A549 (cell line): ENCODE measurements at regions not wholly inside any gene's neighbourhood (a gene's known extent, or its start where the extent isn't known, plus 50 kb on each side); places are given as distances from the start of the nearest gene placed in this dataset.

Experiments used
- ATAC-seq, 2 experiments: fragments of 200-7000 bp in 1 of 2; fragments of >200 bp in 1 of 2; cut with Nextera tagmentation in 1 of 2; cut with Tn5 transposase in 1 of 2; 3 replicates each; pipeline versions ENCODE4 v1.8.0 to v1.9.1; 2018 to 2020; ENCODE audit warnings: mild to moderate bottlenecking in 1 of 2, moderate library complexity in 1 of 2
- CTCF ChIA-PET: fragments of 300-600 bp; sonication (Branson Sonifier 250); formaldehyde crosslinking; extraction: SDS; loops from one replicate; lab custom pipeline; 2021; ENCODE audit warnings: antibody characterized with exemption, inconsistent platforms; lab: Yijun Ruan, JAX
- POLR2A ChIA-PET: fragments of 350-600 bp; formaldehyde crosslinking; extraction: SDS; loops from one replicate; lab custom pipeline; 2021; ENCODE audit warnings: antibody characterized with exemption, inconsistent platforms; lab: Yijun Ruan, JAX
- DNase-seq, 2 experiments: peaks; one replicate each; pipeline versions ENCODE4 v3.0.0 to v3.0.0-alpha.2; 2011 to 2016; ENCODE audit warnings: low read depth in 1 of 2, low spot score in 1 of 2
- FAIRE-seq: peaks from 2 replicates; lab custom pipeline; 2011; peaks lifted over from hg19 to GRCh38; lab: Jason Lieb, UNC
- H3K27ac ChIP-seq, 2 experiments: fragments of >200 bp; sonication (Bioruptor Twin); formaldehyde crosslinking; 3 replicates each; pipeline ENCODE4 v1.5.1; 2016 to 2017
- H3K4me1 ChIP-seq: fragments of >200 bp; sonication (Bioruptor Twin); formaldehyde crosslinking; 3 replicates; pipeline ENCODE4 v1.6.1; 2016
- H3K4me2 ChIP-seq: fragments of >200 bp; sonication (Bioruptor Twin); formaldehyde crosslinking; 3 replicates; pipeline ENCODE4 v1.6.1; 2016
- H3K4me3 ChIP-seq: fragments of >200 bp; sonication (Bioruptor Twin); formaldehyde crosslinking; 3 replicates; pipeline ENCODE4 v1.5.1; 2016
- H3K9me3 ChIP-seq: fragments of >200 bp; sonication (Bioruptor Twin); formaldehyde crosslinking; 3 replicates; pipeline ENCODE4 v1.6.1; 2016
- BHLHE40 ChIP-seq: IDR thresholded peaks from 2 replicates; pipeline ENCODE4 v1.6.1; 2012; ENCODE audit warnings: low read depth, low read length, inconsistent platforms
- CBX8 ChIP-seq: fragments of 200-600 bp; sonication (generic); IDR thresholded peaks from 2 replicates; pipeline ENCODE4 v1.6.1; 2016
- CHD4 ChIP-seq: fragments of 200-600 bp; sonication (generic); IDR thresholded peaks from 2 replicates; pipeline ENCODE4 v1.6.1; 2016; ENCODE audit warnings: antibody characterized with exemption, mild to moderate bottlenecking, borderline replicate concordance
- EHF ChIP-seq: fragments of 250-450 bp; sonication (Bioruptor Pico); IDR thresholded peaks from 2 replicates; pipeline ENCODE4 v1.5.0; 2020; ENCODE audit warnings: mild to moderate bottlenecking
- EP300 ChIP-seq, 2 experiments: fragments of >200 bp; sonication (Bioruptor Twin); formaldehyde crosslinking; IDR thresholded peaks; 2 replicates in 1 of 2; 3 replicates in 1 of 2; pipeline ENCODE4 v1.6.1; 2016 to 2017
- ESRRA ChIP-seq: fragments of 150-350 bp; IDR thresholded peaks from 2 replicates; pipeline ENCODE4 v1.6.1; 2014; ENCODE audit warnings: mild to moderate bottlenecking, low read length, borderline replicate concordance
- GATA3 ChIP-seq: IDR thresholded peaks from 2 replicates; pipeline ENCODE4 v1.6.1; 2012; ENCODE audit warnings: borderline replicate concordance
- HDAC2 ChIP-seq: fragments of 200-600 bp; sonication (generic); IDR thresholded peaks from 2 replicates; pipeline ENCODE4 v1.6.1; 2016
- HEYL ChIP-seq: fragments of 250-450 bp; sonication (Bioruptor Pico); IDR thresholded peaks from 2 replicates; pipeline ENCODE4 v1.8.0; 2021; ENCODE audit warnings: mild to moderate bottlenecking, moderate library complexity
- HOXB5 ChIP-seq: fragments of 250-450 bp; sonication (Bioruptor Pico); IDR thresholded peaks from 2 replicates; pipeline ENCODE4 v1.5.0; 2020; ENCODE audit warnings: mild to moderate bottlenecking, moderate library complexity
- KDM1A ChIP-seq: fragments of 200-600 bp; sonication (generic); IDR thresholded peaks from 2 replicates; pipeline ENCODE4 v1.6.1; 2016; ENCODE audit warnings: low read depth, mild to moderate bottlenecking
- NFE2L2 ChIP-seq: fragments of 150-350 bp; conservative IDR thresholded peaks from 2 replicates; pipeline ENCODE4 v1.6.1; 2014; ENCODE audit warnings: low read length
- NR3C1 ChIP-seq: fragments of >200 bp; sonication (Bioruptor Twin); formaldehyde crosslinking; IDR thresholded peaks from 3 replicates; pipeline ENCODE4 v1.6.1; 2017
- RAD21 ChIP-seq, 2 experiments: fragments of >200 bp in 1 of 2; sonication (Bioruptor Twin) in 1 of 2; formaldehyde crosslinking in 1 of 2; IDR thresholded peaks in 1 of 2; conservative IDR thresholded peaks in 1 of 2; 2 replicates in 1 of 2; 3 replicates in 1 of 2; pipeline ENCODE4 v1.6.1; 2012 to 2018; ENCODE audit warnings: inconsistent platforms in 1 of 2
- SMC3 ChIP-seq: fragments of >200 bp; sonication (Bioruptor Twin); formaldehyde crosslinking; IDR thresholded peaks from 3 replicates; pipeline ENCODE4 v1.6.1; 2018; ENCODE audit warnings: inconsistent platforms
- SREBF2 ChIP-seq: fragments of 450-650 bp; IDR thresholded peaks from 2 replicates; pipeline ENCODE4 v1.6.1; 2014; ENCODE audit warnings: mild to moderate bottlenecking, moderate library complexity
- TP53 ChIP-seq: fragments of 250-450 bp; sonication (Bioruptor Pico); IDR thresholded peaks from 2 replicates; pipeline ENCODE4 v1.5.0; 2021; ENCODE audit warnings: mild to moderate bottlenecking, moderate library complexity
- ZC3H11A ChIP-seq: fragments of 450-650 bp; IDR thresholded peaks from 2 replicates; pipeline ENCODE4 v1.6.1; 2014; ENCODE audit warnings: antibody characterized with exemption, mild to moderate bottlenecking
- ZSCAN20 ChIP-seq: fragments of 250-450 bp; sonication (Bioruptor Pico); IDR thresholded peaks from 2 replicates; pipeline ENCODE4 v1.8.0; 2022; ENCODE audit warnings: mild to moderate bottlenecking, moderate library complexity
- whole genome bisulfite sequencing: methylation state at CpG from one replicate; pipeline ENCODE4 v1.1.6; 2017; ENCODE audit errors: missing lambda C conversion rate; 5-methylcytosine and 5-hydroxymethylcytosine counted together
- TF ChIP-seq, protein P1 (sequence below): fragments of 250-450 bp; sonication (Bioruptor Pico); IDR thresholded peaks from 2 replicates; pipeline ENCODE4 v1.5.0; 2021; ENCODE audit warnings: mild to moderate bottlenecking, moderate library complexity, borderline replicate concordance
- TF ChIP-seq, protein P2 (sequence below): IDR thresholded peaks from 2 replicates; pipeline ENCODE4 v1.6.1; 2012; ENCODE audit warnings: low read depth, borderline replicate concordance
- TF ChIP-seq, protein P3 (sequence below): fragments of >200 bp; sonication (Bioruptor Twin); formaldehyde crosslinking; IDR thresholded peaks from 3 replicates; pipeline ENCODE4 v1.5.1; 2016
- TF ChIP-seq, protein P4 (sequence below): fragments of 250-450 bp; sonication (Bioruptor Pico); IDR thresholded peaks from 2 replicates; pipeline ENCODE4 v1.5.0; 2020; ENCODE audit warnings: low read depth, mild to moderate bottlenecking, moderate library complexity

DNA sequence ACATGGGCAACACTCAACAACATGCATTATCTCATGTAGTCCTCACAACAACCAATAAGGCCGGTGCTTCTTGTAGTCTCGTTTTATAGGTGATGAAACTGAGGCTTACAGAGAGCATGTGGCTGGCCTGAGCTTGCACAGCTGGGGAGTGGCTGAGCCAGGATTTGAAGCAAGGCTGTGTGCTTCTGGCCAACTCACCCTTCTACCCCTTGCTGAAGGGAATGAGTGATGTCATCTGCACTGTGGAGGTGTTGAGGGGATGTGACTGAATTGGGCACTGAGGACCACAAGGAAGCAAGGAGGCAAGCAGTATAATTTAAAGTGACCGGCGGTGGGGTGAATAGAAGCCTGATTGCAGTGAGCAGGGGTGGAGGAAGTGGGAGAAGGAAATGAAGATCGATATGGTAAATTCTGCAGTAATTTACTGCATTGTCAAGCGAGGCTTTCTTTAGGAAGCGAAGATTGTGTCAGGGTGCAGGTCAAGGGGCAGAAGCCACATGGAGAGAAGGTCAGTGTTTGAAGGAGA, 62.3 kb downstream of the MINAR1 start (continued):
- TF ChIP-seq, protein P1, sequence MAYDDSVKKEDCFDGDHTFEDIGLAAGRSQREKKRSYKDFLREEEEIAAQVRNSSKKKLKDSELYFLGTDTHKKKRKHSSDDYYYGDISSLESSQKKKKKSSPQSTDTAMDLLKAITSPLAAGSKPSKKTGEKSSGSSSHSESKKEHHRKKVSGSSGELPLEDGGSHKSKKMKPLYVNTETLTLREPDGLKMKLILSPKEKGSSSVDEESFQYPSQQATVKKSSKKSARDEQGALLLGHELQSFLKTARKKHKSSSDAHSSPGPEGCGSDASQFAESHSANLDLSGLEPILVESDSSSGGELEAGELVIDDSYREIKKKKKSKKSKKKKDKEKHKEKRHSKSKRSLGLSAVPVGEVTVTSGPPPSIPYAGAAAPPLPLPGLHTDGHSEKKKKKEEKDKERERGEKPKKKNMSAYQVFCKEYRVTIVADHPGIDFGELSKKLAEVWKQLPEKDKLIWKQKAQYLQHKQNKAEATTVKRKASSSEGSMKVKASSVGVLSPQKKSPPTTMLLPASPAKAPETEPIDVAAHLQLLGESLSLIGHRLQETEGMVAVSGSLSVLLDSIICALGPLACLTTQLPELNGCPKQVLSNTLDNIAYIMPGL (CRISPR knock-in tag), result no peak
- TF ChIP-seq EHF (CRISPR knock-in tag) (no peak), CBX8 (no peak), ZSCAN20 (CRISPR knock-in tag) (no peak), KDM1A (no peak), HOXB5 (CRISPR knock-in tag) (no peak), ZC3H11A (no peak)
- TF ChIP-seq, protein P2, sequence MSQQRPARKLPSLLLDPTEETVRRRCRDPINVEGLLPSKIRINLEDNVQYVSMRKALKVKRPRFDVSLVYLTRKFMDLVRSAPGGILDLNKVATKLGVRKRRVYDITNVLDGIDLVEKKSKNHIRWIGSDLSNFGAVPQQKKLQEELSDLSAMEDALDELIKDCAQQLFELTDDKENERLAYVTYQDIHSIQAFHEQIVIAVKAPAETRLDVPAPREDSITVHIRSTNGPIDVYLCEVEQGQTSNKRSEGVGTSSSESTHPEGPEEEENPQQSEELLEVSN, result no peak
- TF ChIP-seq, protein P3, sequence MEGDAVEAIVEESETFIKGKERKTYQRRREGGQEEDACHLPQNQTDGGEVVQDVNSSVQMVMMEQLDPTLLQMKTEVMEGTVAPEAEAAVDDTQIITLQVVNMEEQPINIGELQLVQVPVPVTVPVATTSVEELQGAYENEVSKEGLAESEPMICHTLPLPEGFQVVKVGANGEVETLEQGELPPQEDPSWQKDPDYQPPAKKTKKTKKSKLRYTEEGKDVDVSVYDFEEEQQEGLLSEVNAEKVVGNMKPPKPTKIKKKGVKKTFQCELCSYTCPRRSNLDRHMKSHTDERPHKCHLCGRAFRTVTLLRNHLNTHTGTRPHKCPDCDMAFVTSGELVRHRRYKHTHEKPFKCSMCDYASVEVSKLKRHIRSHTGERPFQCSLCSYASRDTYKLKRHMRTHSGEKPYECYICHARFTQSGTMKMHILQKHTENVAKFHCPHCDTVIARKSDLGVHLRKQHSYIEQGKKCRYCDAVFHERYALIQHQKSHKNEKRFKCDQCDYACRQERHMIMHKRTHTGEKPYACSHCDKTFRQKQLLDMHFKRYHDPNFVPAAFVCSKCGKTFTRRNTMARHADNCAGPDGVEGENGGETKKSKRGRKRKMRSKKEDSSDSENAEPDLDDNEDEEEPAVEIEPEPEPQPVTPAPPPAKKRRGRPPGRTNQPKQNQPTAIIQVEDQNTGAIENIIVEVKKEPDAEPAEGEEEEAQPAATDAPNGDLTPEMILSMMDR, result no peak

DNA sequence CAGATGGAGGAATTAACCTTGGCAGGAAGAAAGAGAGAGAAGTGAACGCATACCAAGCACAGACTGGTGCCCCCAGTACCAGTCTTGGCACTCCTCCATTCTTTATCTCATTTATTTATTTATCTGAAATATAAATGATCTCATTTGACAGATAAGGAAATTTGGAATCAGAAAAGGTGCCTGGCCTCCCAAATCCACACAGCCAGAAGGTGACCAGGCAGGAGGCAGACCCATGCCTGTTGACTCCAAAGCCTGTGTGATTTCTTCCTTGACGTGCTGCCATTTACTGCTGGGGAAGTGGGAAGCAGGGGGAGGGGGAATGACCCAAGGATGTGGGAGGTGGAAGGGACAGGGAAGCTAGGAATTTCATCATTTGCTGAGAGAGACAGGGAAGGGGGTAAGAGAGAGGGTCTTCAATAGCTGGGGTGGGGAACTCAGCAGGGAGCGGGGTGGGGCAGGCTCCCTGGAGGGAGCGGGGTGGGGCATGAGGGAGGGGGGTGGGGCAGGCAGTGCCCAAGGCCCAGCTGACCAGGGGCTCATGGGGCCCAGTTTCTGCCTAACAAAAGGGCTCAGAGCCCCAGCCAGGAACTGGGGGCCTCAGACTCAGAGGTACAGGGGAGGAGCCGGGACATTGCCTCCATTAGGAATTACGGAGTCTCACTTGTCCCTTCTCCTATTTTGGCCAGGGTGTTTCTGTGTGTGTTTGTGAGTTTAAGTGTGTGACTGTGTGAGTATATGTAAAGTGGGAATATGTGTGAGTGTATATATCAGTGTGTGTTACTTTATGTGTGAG, 63.0 kb downstream of the MINAR1 start:
- no peak overlapping the region for H3K27ac ChIP-seq
- no peak for FAIRE-seq
- no peaks in the 10 kb centered on the region for H3K9me3 ChIP-seq
- CTCF ChIA-PET, result interaction anchor here (0.5 kb wide), 1 partner anchor 66 kb away, joined by 3 read pairs; no protein-coding TSS in a partner anchor
- no peak for DNase-seq
- POLR2A ChIA-PET, result no interaction called here
- no peak overlapping the region for H3K4me3 ChIP-seq
- TF ChIP-seq HDAC2 (no peak), GATA3 (no peak), ESRRA (no peak), SREBF2 (no peak), RAD21 (conservative IDR thresholded peaks at IDR 0.05 in 1 of 2, IDR thresholded peaks at IDR 0.05 in 1 of 2) (no peak), CHD4 (no peak), NR3C1 (no peak), BHLHE40 (no peak), SMC3 (no peak), CBX8 (no peak), HEYL (CRISPR knock-in tag) (no peak), TP53 (no peak), NFE2L2 (no peak), EP300 (IDR thresholded peaks at IDR 0.05) (no peak), EHF (CRISPR knock-in tag) (no peak)
- TF ChIP-seq, protein P4, sequence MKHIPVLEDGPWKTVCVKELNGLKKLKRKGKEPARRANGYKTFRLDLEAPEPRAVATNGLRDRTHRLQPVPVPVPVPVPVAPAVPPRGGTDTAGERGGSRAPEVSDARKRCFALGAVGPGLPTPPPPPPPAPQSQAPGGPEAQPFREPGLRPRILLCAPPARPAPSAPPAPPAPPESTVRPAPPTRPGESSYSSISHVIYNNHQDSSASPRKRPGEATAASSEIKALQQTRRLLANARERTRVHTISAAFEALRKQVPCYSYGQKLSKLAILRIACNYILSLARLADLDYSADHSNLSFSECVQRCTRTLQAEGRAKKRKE, result no peak
- TF ChIP-seq, protein P1 (CRISPR knock-in tag), result no peak
- TF ChIP-seq, protein P3, result no peak
- H3K4me1 ChIP-seq, result no peaks in the 10 kb centered on the region
- H3K4me2 ChIP-seq, result no peak overlapping the region
- WGBS, result 46% methylated on average over 4 of the region's 6 CpGs
- ATAC-seq, result no peak
